ENCODE measurements at regions not wholly inside any gene's neighbourhood (a gene's known extent, or its start where the extent isn't known, plus 50 kb on each side); places are given as distances from the start of the nearest gene placed in this dataset.

DNA sequence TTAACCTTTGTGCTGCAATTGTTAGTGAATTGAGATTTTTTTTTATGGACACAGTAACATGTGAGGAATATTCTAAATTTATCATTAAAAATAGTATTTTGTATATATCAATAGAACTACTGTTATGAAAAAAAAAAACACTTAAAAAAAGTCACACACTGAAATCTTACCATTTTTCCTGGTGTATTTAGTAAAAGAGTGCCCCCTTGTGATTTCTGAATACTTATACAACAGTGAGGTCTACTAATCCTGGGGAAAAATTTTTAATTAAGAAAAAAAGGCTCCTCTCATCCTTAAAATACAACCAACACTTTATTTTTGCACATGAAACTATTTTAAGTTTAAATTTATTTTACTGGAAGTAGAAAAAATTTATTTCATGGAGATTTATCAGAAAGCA is 56.4 kb upstream of the SPOCK3 start:
- no peak for DNase-seq (ENCODE audit: low spot score)

- no peak for DNase-seq (ENCODE audit: low spot score)
Measured at GRCh38 chr4:167308876-167309275, 74.6 kb upstream of the SPOCK3 start.

- no peak for DNase-seq (ENCODE audit: low spot score)
Measured at GRCh38 chr4:167321299-167321698, 87.0 kb upstream of the SPOCK3 start.

DNA sequence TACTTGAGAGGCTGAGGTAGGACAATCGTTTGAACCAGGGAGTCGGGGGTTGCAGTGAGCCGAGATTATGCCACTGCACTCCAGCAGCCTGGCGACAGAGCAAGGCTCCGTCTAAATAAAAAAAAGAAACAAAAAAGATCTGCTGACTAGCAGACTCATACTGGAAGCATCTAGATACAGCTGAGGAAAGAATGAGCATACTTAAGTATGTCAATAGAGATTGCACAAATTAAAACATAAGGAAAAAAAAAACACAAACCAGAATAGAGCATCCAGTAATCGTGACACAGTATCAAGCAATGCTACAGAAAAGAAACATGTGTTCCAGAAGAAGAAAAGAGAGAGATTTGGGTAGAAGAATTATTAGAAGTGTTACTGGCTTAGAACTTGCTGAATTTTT is 105.5 kb upstream of the SPOCK3 start:
- DNase-seq (ENCODE audit: low spot score): no peak

- no peak for DNase-seq (ENCODE audit: low spot score)
Measured at GRCh38 chr4:167359711-167360110, 125.4 kb upstream of the SPOCK3 start.

GRCh38 chr4:167379076-167379835 is 145.0 kb upstream of the SPOCK3 start:
- DNase-seq (ENCODE audit: low spot score): no peak

DNA sequence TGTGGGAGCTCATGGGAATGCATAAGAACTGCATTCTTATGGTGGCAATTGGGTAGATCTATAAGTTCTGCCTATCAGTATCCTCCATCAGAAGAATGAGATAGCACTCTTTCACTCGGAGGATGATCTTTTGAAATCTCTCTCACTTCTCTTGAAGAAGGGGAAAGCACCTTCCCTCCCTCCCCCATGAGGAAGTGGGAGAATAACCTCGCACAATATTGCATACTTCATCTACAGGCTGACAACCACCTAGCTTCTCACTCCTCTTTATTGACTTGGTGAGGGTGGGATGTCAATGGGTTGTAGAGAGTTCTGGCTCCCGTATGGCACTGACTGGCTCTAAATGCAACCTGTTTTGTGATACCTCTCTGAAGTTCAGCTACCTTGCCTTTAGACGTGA is 146.7 kb upstream of the SPOCK3 start:
- DNase-seq (ENCODE audit: low spot score): no peak

- DNase-seq (ENCODE audit: low spot score): no peak
Measured at GRCh38 chr4:167383291-167383690, 149.0 kb upstream of the SPOCK3 start.

GRCh38 chr4:167397586-167397985 is 163.3 kb upstream of the SPOCK3 start:
- no peak for DNase-seq (ENCODE audit: low spot score)

GRCh38 chr4:167399201-167399600 is 164.9 kb upstream of the SPOCK3 start:
- no peak for DNase-seq (ENCODE audit: low spot score)

DNA sequence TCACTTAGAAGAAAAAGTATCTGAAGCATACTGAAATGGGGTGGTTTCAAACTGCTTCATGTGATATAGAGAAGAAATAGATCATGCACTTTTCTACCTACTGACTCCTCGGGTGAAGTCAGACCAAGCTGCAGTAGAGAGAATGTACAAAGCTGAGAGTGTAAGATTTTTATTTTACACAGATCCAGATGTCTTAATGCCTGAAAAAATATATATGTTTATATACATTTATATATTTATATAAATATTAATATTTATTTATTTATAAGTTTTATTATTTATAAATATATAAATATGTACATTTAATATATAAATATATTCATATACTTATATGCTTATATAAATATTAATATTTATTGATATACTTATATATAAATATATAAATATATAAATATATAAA is 171.9 kb upstream of the SPOCK3 start:
- DNase-seq (ENCODE audit: low spot score): no peak

DNA sequence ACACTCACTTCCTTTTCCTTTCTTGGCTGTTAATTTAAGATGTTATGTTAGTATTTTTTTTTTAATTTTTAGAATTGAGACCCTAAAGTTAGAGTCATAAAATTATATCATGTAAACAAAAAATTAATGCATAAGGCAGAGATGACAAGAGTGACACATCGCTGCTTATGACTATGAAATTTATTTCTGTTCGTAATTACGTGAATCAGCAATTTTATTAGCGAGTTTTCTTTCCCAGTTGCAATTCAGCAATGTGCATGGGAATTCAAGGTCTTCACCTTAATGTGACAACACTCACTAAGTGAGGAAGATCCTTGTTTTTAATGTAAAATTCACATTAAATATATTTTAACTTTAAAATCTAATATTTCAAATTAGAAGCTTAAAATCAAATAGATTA is 181.2 kb upstream of the SPOCK3 start:
- no peak for DNase-seq (ENCODE audit: low spot score)

DNA sequence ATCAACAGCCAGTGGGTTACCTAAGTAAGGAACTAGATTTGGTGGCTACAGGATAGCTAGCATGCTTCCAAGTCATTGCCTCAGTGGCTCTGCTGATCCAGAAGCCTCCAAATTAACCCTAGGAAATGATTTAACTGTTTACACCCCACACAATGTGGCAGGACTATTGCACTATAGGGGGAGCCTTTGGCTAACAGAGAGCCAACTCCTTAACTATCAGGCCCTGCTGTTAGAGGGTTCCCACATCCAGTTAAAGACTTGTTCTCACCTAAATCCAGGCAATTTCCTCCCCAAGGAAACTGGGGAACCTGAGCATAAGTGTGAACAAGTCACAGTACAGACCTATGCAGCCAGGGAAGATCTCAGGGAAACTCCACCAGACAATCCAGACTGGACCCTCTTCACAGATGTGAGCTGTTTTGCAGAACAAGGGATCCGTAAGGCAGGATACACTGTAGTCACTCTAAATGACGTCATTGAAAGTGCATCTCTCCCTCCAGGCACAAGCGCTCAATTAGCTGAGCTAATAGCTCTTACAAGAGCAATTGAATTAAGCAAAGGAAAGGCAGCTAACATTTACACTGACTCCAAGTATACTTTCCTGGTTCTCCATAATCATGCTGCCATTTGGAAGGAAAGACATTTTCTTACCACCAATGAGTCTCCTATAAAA is 185.3 kb upstream of the SPOCK3 start:
- DNase-seq (ENCODE audit: low spot score): no peak

DNA sequence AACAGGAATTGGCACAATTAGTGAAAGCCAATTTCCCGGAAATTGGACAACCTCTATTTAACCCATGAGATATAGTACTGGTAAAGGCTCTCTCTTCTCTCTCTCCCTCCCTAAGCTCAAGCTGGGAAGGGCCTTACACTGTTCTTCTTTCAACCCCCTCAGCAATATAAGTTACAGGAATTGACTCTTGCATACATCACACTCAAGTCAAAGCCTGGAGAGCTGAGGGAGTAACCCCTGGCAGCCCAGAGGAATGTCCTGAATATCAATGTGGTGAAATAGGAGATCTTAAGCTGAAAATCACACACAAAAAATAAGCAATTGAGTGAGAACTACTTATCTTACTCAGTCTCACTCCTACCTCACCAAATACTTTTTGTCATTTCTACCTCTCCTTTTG is 186.9 kb upstream of the SPOCK3 start:
- no peak for DNase-seq (ENCODE audit: low spot score)

DNA sequence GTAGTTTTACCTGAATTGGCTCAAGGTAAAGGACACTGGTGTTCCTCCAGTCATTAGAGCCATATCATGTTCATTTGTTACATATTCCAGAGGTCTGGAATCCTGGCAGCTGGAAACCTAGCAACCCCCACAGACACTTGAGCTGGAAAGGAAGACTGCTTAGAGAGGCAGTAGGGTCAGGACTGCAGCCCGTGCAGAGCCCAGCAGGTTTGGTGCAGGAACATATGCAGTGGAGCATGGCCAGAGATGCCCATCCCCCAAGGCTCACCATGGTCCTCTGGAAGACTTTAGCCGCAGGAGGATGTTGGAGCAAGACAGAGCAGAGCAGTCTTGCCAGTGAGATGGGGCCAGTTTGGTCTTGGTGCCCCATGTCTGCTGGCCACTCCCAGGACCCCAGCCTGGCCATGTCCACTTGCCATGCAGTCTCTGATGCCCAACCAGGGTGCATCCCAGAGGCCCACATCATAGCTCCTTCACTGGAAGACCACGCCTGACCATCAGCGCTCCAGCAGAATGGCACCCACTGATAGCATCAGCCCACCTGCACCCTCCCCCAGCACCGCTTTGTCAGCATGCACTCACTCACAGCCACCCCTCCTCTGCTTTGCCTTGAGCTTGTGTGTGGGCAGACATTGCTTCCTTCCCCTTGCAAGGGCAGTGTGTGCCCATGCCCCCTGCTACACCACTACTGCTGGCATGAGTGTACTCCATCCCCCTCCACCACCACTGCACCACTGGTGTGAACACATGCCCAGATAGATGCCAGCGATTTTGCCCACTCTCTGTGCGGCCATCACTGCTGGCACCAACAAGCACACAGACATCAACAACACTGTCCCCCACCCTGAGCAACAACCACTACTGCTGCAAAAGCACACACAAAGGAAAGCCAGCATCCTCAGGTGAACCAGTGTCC is 190.3 kb upstream of the SPOCK3 start:
- no peak for DNase-seq (ENCODE audit: low spot score)

GRCh38 chr4:167428156-167428555 is 193.9 kb upstream of the SPOCK3 start:
- no peak for DNase-seq (ENCODE audit: low spot score)

GRCh38 chr4:167431371-167431770 is 197.1 kb upstream of the SPOCK3 start:
- no peak for DNase-seq (ENCODE audit: low spot score)

DNA sequence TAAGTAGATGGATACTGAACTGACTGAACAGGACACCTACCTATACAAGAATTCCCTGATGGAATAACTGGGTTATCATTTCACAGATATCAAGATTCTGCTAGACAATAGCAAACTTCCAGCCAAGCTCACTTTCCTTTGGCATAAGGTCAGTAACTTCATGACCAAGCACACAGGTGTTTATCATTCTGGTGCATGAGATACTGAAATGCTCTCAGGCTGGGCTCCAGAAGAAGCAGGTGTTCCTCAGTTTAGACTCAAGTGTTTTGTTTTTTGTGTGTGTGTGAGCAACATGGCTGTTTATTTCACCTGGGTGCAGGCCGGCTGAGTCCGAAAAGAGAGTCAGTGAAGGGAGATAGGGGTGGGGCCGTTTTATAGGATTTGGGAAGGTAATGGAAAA is 201.5 kb upstream of the SPOCK3 start:
- DNase-seq (ENCODE audit: low spot score): no peak

GRCh38 chr4:167443841-167444240 is 209.5 kb upstream of the SPOCK3 start:
- DNase-seq (ENCODE audit: low spot score): no peak

DNA sequence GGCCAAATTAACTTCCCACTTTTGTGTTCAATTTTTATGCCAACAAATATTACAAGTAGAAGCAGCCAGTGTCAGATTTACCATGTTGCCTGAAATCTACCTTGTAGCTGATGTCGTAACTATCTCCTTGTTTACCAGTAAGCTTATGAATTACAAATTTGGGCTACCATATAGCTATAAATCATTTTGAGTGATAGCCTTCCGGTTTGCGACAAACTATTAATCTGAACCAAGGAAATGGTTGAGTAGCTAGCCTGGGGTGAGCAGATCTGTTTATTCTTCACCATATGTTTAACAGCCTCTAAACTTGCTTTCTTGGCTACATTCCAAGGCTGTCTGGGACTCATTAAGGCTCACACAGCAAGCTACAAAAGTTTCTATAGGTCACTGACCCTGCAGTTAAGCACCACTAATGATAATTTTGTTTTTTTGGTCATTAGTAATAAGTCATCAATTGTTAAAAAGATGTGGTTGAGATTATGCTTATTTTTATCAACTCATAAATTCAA is 218.7 kb upstream of the SPOCK3 start:
- DNase-seq (ENCODE audit: low spot score): no peak

- DNase-seq (ENCODE audit: low spot score): no peak
Measured at GRCh38 chr4:167456619-167457018, 222.3 kb upstream of the SPOCK3 start.

DNA sequence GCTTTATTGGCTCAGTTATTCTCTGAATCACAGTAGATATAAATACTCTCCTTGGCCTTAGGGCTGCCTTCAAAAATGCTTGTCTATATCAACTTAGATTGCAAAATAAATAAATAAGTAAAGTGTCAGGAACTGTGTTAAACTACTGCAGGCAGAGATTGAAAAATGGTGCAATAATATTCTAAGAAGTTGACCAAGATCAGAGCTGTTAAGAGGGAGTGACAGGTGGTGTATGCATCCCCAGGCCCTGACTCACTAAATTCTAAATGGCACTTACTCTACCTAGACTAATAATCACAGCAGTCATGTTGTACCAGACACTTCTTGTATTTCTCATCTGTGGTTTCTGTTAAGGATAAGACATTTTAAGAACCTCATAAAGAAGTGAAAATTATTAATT is 235.1 kb upstream of the SPOCK3 start:
- DNase-seq (ENCODE audit: low spot score): no peak

- DNase-seq (ENCODE audit: low spot score): no peak
Measured at GRCh38 chr4:167475951-167476350, 241.7 kb upstream of the SPOCK3 start.
